OCI-LY1 (cell line): ENCODE measurements at regions not wholly inside any gene's neighbourhood (a gene's known extent, or its start where the extent isn't known, plus 50 kb on each side); places are given as distances from the start of the nearest gene placed in this dataset.

Experiments
- H2AFZ ChIP-seq: fragments of 200-600 bp; sonication (generic), shearing (Covaris generic); 2 replicates; pipeline ENCODE4 v1.6.0; 2014; ENCODE audit warnings: antibody characterized with exemption, mild to moderate bottlenecking, low read length
- H3F3A ChIP-seq: fragments of 200-600 bp; sonication (generic), shearing (Covaris generic); 2 replicates; pipeline ENCODE4 v1.6.0; 2014; ENCODE audit warnings: mild to moderate bottlenecking, antibody characterized with exemption, low read length, moderate library complexity; ENCODE audit not compliant: insufficient read depth
- H3K27ac ChIP-seq: fragments of 200-600 bp; sonication (generic); 2 replicates; pipeline ENCODE4 v1.5.1; 2014; ENCODE audit warnings: low read length, mixed run types, mild to moderate bottlenecking, low read depth; ENCODE audit not compliant: poor library complexity, severe bottlenecking
- H3K27me3 ChIP-seq: fragments of 200-600 bp; sonication (generic); 2 replicates; pipeline ENCODE4 v1.6.0; 2014; ENCODE audit warnings: antibody characterized with exemption, mild to moderate bottlenecking, low read length, moderate library complexity; ENCODE audit not compliant: insufficient read depth
- H3K36me3 ChIP-seq: fragments of 200-600 bp; sonication (generic); 2 replicates; pipeline ENCODE4 v1.6.1; 2014; ENCODE audit warnings: mild to moderate bottlenecking, antibody characterized with exemption, low read length, moderate library complexity, mixed read lengths; ENCODE audit not compliant: insufficient read depth
- H3K4me1 ChIP-seq: fragments of 200-600 bp; sonication (generic); 2 replicates; pipeline ENCODE4 v1.5.1; 2014; ENCODE audit warnings: mild to moderate bottlenecking, low read length, moderate library complexity; ENCODE audit not compliant: insufficient read depth, severe bottlenecking
- H3K4me2 ChIP-seq: fragments of 200-600 bp; sonication (generic), shearing (Covaris generic); 2 replicates; pipeline ENCODE4 v1.6.1; 2014; ENCODE audit warnings: low read length
- H3K4me3 ChIP-seq: fragments of 200-600 bp; sonication (generic); 2 replicates; pipeline ENCODE4 v1.5.1; 2014; ENCODE audit warnings: low read length, low read depth, mild to moderate bottlenecking, mixed read lengths; ENCODE audit not compliant: poor library complexity, severe bottlenecking
- H3K79me2 ChIP-seq: fragments of 200-600 bp; shearing (Covaris generic); 2 replicates; pipeline ENCODE4 v1.6.1; 2016; ENCODE audit warnings: mixed run types, low read length, mixed read lengths; ENCODE audit not compliant: insufficient read depth
- H3K9ac ChIP-seq: fragments of 200-600 bp; sonication (generic), shearing (Covaris generic); 2 replicates; pipeline ENCODE4 v1.6.1; 2014; ENCODE audit warnings: mild to moderate bottlenecking, low read length, mixed read lengths
- H3K9me2 ChIP-seq: fragments of 200-600 bp; sonication (generic), shearing (Covaris generic); 2 replicates; pipeline ENCODE4 v1.6.1; 2014; ENCODE audit warnings: low read depth, mild to moderate bottlenecking, low read length, mixed read lengths
- H3K9me3 ChIP-seq: fragments of 200-600 bp; shearing (Covaris generic); 2 replicates; pipeline ENCODE4 v1.6.1; 2014; ENCODE audit warnings: low read length, mixed read lengths
- H4K20me1 ChIP-seq: fragments of 200-600 bp; sonication (generic), shearing (Covaris generic); 2 replicates; pipeline ENCODE4 v1.6.0; 2016; ENCODE audit warnings: mild to moderate bottlenecking, low read length; ENCODE audit not compliant: insufficient read depth
- EZH2 ChIP-seq: fragments of 200-600 bp; sonication (generic), shearing (Covaris generic); IDR thresholded peaks from 2 replicates; pipeline ENCODE4 v1.8.0; 2017; ENCODE audit warnings: borderline replicate concordance, mixed run types, mild to moderate bottlenecking, antibody characterized with exemption, low read length, moderate library complexity, mixed read lengths
- TF ChIP-seq, protein P1 (sequence below): fragments of 200-600 bp; sonication (generic), shearing (Covaris generic); IDR thresholded peaks from 2 replicates; pipeline ENCODE4 v1.5.1; 2017; ENCODE audit warnings: mild to moderate bottlenecking, antibody characterized with exemption, low read length, moderate library complexity, mixed read lengths

DNA sequence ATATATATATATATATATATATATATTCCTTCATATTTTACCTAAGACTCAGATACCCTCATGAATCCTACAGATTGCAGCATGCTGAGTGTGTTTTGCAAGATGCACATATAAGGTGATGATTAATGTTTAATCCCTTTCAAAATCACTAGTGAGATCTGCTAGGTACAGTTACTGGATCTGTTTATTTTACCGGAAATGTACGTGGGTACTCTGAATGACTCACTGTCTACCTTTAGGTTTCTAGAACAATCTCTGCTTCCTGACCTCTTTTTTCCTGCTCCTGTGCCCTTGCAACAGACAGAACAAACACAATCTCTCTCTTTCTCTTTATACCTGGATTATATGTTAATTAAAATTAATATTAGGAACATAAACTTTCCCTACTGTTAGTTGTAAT, 379.6 kb downstream of the FAM133A start:
- Histone ChIP-seq H3K4me3 (no peak overlapping the region), H3K27me3 (no peaks in the 10 kb centered on the region), H3K4me1 (no peaks in the 10 kb centered on the region), H3K9ac (no peak overlapping the region), H3K36me3 (no peaks in the 10 kb centered on the region), H3K9me3 (no peaks in the 10 kb centered on the region), H3K27ac (no peak overlapping the region), H2AFZ (no peak overlapping the region), H3K79me2 (no peaks in the 10 kb centered on the region), H3K4me2 (no peak overlapping the region), H4K20me1 (no peaks in the 10 kb centered on the region), H3F3A (no peaks in the 10 kb centered on the region), H3K9me2 (no peaks in the 10 kb centered on the region)
- TF ChIP-seq, protein P1, sequence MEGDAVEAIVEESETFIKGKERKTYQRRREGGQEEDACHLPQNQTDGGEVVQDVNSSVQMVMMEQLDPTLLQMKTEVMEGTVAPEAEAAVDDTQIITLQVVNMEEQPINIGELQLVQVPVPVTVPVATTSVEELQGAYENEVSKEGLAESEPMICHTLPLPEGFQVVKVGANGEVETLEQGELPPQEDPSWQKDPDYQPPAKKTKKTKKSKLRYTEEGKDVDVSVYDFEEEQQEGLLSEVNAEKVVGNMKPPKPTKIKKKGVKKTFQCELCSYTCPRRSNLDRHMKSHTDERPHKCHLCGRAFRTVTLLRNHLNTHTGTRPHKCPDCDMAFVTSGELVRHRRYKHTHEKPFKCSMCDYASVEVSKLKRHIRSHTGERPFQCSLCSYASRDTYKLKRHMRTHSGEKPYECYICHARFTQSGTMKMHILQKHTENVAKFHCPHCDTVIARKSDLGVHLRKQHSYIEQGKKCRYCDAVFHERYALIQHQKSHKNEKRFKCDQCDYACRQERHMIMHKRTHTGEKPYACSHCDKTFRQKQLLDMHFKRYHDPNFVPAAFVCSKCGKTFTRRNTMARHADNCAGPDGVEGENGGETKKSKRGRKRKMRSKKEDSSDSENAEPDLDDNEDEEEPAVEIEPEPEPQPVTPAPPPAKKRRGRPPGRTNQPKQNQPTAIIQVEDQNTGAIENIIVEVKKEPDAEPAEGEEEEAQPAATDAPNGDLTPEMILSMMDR = no peak
- TF ChIP-seq EZH2 = no peak

DNA sequence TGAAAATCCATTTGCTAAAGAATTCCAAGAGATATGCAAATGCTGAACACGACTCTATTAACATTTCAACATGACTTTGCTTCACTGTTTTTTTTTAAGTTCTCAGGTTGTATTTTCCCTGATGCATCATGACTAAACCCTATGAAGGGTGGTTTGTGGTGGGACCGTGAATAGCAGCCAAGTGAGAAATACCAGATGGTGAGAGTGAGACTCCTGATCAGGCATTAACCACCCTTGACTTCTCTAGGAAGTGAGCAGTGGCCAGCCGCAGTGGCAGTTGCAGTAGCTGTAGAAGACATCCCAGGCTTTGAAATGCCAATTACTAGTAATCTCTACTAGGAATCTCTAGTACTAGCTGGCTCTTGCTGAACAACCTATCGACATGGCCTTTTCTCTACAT, 383.4 kb downstream of the FAM133A start:
- Histone ChIP-seq H3K4me1 (no peaks in the 10 kb centered on the region), H4K20me1 (no peaks in the 10 kb centered on the region), H3K9me2 (no peaks in the 10 kb centered on the region), H3K79me2 (no peaks in the 10 kb centered on the region), H3K9me3 (no peaks in the 10 kb centered on the region), H3K4me2 (no peak overlapping the region), H3K4me3 (no peak overlapping the region), H3F3A (no peaks in the 10 kb centered on the region), H2AFZ (no peak overlapping the region), H3K36me3 (no peaks in the 10 kb centered on the region), H3K9ac (no peak overlapping the region), H3K27ac (no peak overlapping the region), H3K27me3 (no peaks in the 10 kb centered on the region)
- TF ChIP-seq, protein P1 = no peak
- TF ChIP-seq EZH2 = no peak

DNA sequence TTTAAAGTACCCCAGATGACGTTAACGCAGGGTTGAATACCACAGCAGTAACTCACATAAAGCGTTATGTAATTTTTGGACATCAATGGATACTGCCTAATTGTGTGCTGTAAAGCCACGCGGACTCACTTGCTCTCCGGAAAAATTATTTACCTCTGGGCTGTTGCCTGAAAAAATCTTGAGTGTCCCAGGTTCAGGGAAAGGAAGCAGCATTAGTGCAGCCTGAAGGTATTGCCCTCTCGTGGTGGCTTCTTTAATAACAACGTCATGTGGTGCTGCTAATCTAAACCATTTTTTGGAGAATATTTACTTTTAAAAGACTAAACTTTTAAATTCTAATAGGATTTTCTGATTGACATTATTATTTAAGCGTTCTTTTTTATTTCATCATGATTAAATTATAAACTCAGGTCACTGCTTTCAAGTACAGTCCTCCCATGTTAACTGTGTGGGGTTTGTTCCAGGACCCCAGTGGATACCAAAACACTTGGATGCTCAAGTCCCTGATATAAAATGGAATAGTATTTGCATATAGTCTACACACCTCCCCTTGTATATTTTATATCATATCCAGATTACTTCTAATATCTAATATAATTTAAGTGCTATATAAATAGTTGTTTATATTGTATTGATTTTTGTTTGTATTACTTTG, 384.8 kb downstream of the FAM133A start:
- Histone ChIP-seq H3K27me3 (no peaks in the 10 kb centered on the region), H3K9ac (no peak overlapping the region), H4K20me1 (no peaks in the 10 kb centered on the region), H2AFZ (no peak overlapping the region), H3K27ac (no peak overlapping the region), H3K79me2 (no peaks in the 10 kb centered on the region), H3K4me1 (no peaks in the 10 kb centered on the region), H3K4me3 (no peak overlapping the region), H3K4me2 (no peak overlapping the region), H3K9me3 (no peaks in the 10 kb centered on the region), H3K9me2 (no peaks in the 10 kb centered on the region), H3K36me3 (no peaks in the 10 kb centered on the region), H3F3A (no peaks in the 10 kb centered on the region)
- TF ChIP-seq, protein P1 = peak; percentile 40
- TF ChIP-seq EZH2 = no peak
